AG08396 (cell line): ENCODE measurements at regions not wholly inside any gene's neighbourhood (a gene's known extent, or its start where the extent isn't known, plus 50 kb on each side); places are given as distances from the start of the nearest gene placed in this dataset.
A peak's percentile ranks its signal among the peaks of the same experiment; 100 is the strongest.
"Not testable (repeated sequence)": the region's sequence is repeated elsewhere in the genome, so short reads cannot be mapped to it uniquely, and the experiment has no call there.

Experiments used
- DNase-seq: peaks from one replicate; pipeline ENCODE4 v3.0.0; 2012; ENCODE audit warnings: low spot score, mixed read lengths

GRCh38 chr5:126101901-126102300 is 321.3 kb upstream of the GRAMD2B start:
- no peak for DNase-seq

GRCh38 chr5:126103050-126103449 is 320.2 kb upstream of the GRAMD2B start:
- no peak for DNase-seq

GRCh38 chr5:126103868-126104267 is 319.3 kb upstream of the GRAMD2B start:
- no peak for DNase-seq

GRCh38 chr5:126104341-126104740 is 318.9 kb upstream of the GRAMD2B start:
- DNase-seq = no peak

- DNase-seq = no peak
These were observed 318.3 kb upstream of the GRAMD2B start for GRCh38 chr5:126104951-126105350.

- DNase-seq = no peak
These were observed 317.2 kb upstream of the GRAMD2B start for GRCh38 chr5:126106029-126106428.

GRCh38 chr5:126107381-126107780 is 315.8 kb upstream of the GRAMD2B start:
- DNase-seq = no peak

GRCh38 chr5:126108470-126108869 is 314.7 kb upstream of the GRAMD2B start:
- DNase-seq = no peak

GRCh38 chr5:126115059-126115629 is 308.1 kb upstream of the GRAMD2B start:
- no peak for DNase-seq

- no peak for DNase-seq
These were observed 306.2 kb upstream of the GRAMD2B start for GRCh38 chr5:126117044-126117443.

- DNase-seq = no peak
These were observed 303.2 kb upstream of the GRAMD2B start for GRCh38 chr5:126119887-126120442.

- no peak for DNase-seq
These were observed 302.3 kb upstream of the GRAMD2B start for GRCh38 chr5:126120939-126121338.

- DNase-seq = no peak
These were observed 300.3 kb upstream of the GRAMD2B start for GRCh38 chr5:126122942-126123341.

- DNase-seq = peak; percentile 25
These were observed 298.4 kb upstream of the GRAMD2B start for GRCh38 chr5:126124706-126125345.

- DNase-seq = no peak
These were observed 297.8 kb upstream of the GRAMD2B start for GRCh38 chr5:126125407-126125806.

- DNase-seq = no peak
These were observed 296.6 kb upstream of the GRAMD2B start for GRCh38 chr5:126126574-126126973.

- DNase-seq = not testable (repeated sequence)
These were observed 295.8 kb upstream of the GRAMD2B start for GRCh38 chr5:126127371-126127770.

GRCh38 chr5:126129431-126129830 is 293.8 kb upstream of the GRAMD2B start:
- no peak for DNase-seq

GRCh38 chr5:126133424-126133823 is 289.8 kb upstream of the GRAMD2B start:
- no peak for DNase-seq

GRCh38 chr5:126137891-126138280 is 285.3 kb upstream of the GRAMD2B start:
- no peak for DNase-seq

- peak; percentile 20 for DNase-seq
These were observed 284.8 kb upstream of the GRAMD2B start for GRCh38 chr5:126138281-126138931.

- no peak for DNase-seq
These were observed 284.1 kb upstream of the GRAMD2B start for GRCh38 chr5:126139086-126139485.

GRCh38 chr5:126139773-126140172 is 283.4 kb upstream of the GRAMD2B start:
- DNase-seq = no peak
